HPDE6-E6E7 (cell line): ENCODE measurements at regions not wholly inside any gene's neighbourhood (a gene's known extent, or its start where the extent isn't known, plus 50 kb on each side); places are given as distances from the start of the nearest gene placed in this dataset.

Experiments used
- DNase-seq: peaks from one replicate; pipeline ENCODE4 v3.0.0; 2011; ENCODE audit warnings: missing footprints; ENCODE audit errors: extremely low spot score

GRCh38 chr1:30514137-30514654 is 209.2 kb downstream of the MATN1 start:
- no peak for DNase-seq

GRCh38 chr1:30513396-30514136 is 209.8 kb downstream of the MATN1 start:
- no peak for DNase-seq

GRCh38 chr1:30512914-30513265 is 210.5 kb downstream of the MATN1 start:
- no peak for DNase-seq

GRCh38 chr1:30511991-30512913 is 211.1 kb downstream of the MATN1 start:
- DNase-seq, result peak; percentile 35

GRCh38 chr1:30511563-30511962 is 211.8 kb downstream of the MATN1 start:
- no peak for DNase-seq

- DNase-seq, result no peak
Observed at GRCh38 chr1:30511106-30511505, 212.3 kb downstream of the MATN1 start.

GRCh38 chr1:30509670-30510069 is 213.7 kb downstream of the MATN1 start:
- DNase-seq, result no peak

GRCh38 chr1:30508611-30509010 is 214.8 kb downstream of the MATN1 start:
- DNase-seq, result no peak

GRCh38 chr1:30508175-30508448 is 215.3 kb downstream of the MATN1 start:
- no peak for DNase-seq

GRCh38 chr1:30507401-30508174 is 215.8 kb downstream of the MATN1 start:
- DNase-seq, result no peak

- no peak for DNase-seq
Observed at GRCh38 chr1:30507016-30507312, 216.4 kb downstream of the MATN1 start.

- no peak for DNase-seq
Observed at GRCh38 chr1:30506291-30507015, 216.9 kb downstream of the MATN1 start.

- no peak for DNase-seq
Observed at GRCh38 chr1:30505853-30506252, 217.5 kb downstream of the MATN1 start.

- DNase-seq, result no peak
Observed at GRCh38 chr1:30492451-30492850, 230.9 kb downstream of the MATN1 start.

- DNase-seq, result no peak
Observed at GRCh38 chr1:30491831-30492230, 231.6 kb downstream of the MATN1 start.

GRCh38 chr1:30490554-30491053 is 232.8 kb downstream of the MATN1 start:
- no peak for DNase-seq

GRCh38 chr1:30489737-30490389 is 233.5 kb downstream of the MATN1 start:
- DNase-seq, result no peak

- DNase-seq, result no peak
Observed at GRCh38 chr1:30488324-30488913, 235.0 kb downstream of the MATN1 start.

- DNase-seq, result no peak
Observed at GRCh38 chr1:30487042-30487441, 236.3 kb downstream of the MATN1 start.

GRCh38 chr1:30485072-30485471 is 238.3 kb downstream of the MATN1 start:
- no peak for DNase-seq

- no peak for DNase-seq
Observed at GRCh38 chr1:30484668-30485067, 238.7 kb downstream of the MATN1 start.
